ENCODE measurements at regions not wholly inside any gene's neighbourhood (a gene's known extent, or its start where the extent isn't known, plus 50 kb on each side); places are given as distances from the start of the nearest gene placed in this dataset.
"Not testable (repeated sequence)": the region's sequence is repeated elsewhere in the genome, so short reads cannot be mapped to it uniquely, and the experiment has no call there.

- no peak for DNase-seq (ENCODE audit: low spot score)
Measured at GRCh38 chrX:437661-438390, 51.1 kb upstream of the PPP2R3B start.

DNA sequence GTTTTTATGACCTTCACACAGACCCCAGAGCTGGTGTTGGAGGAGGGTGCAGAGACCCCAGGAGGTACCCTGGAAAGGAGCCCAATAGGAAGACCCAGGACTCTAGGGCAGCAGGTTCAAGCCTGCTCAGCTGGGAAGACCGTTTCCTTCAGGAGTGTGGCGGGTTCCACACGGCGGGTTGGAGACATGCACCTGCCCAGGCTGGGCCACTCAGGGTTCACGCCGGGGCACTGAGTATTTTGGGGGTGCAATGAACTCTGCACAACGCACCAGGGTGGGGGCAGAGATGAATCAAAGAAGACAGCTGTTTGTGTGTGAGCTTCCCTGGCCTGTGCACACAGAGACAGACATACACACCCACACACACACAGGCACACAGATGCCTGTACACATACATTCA is 52.5 kb upstream of the PPP2R3B start:
- DNase-seq (ENCODE audit: low spot score) = no peak

GRCh38 chrX:439719-440118 is 53.0 kb upstream of the PPP2R3B start:
- no peak for DNase-seq (ENCODE audit: low spot score)

- no peak for DNase-seq (ENCODE audit: low spot score)
Measured at GRCh38 chrX:440636-441035, 53.9 kb upstream of the PPP2R3B start.

DNA sequence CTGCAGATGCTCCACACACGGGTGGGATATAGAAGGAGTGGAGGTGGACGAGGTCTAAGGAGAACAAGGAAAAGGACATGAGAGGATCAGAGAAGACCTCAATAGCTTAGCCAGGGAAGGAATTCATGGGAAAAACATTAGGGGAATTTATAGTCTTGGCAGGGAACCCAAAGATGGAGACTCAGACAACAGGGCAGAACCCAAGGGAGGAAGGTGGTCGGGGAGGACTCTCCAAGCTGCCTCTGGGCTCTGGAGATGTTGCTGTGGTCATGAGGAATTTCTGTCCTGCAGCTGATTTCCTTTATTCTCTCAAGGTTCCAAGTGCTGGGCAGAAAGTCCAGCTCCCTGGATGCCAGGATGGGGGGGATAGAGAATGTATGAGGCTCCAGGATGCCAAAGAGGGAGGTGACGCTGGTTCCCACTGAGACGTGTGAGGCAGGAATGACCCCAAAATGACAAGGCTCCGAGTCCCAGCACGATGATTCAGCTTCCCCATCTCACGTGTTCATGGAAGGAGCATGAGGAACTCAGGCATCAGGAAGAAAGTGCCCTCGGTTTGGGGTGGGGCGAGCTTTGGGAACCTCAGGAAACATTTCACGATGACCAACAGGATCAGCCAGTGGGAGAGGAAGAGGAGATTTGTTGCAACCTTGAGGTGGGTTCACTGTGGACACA is 57.0 kb upstream of the PPP2R3B start:
- DNase-seq (ENCODE audit: low spot score) = no peak

GRCh38 chrX:444305-444704 is 57.6 kb upstream of the PPP2R3B start:
- DNase-seq (ENCODE audit: low spot score) = no peak

DNA sequence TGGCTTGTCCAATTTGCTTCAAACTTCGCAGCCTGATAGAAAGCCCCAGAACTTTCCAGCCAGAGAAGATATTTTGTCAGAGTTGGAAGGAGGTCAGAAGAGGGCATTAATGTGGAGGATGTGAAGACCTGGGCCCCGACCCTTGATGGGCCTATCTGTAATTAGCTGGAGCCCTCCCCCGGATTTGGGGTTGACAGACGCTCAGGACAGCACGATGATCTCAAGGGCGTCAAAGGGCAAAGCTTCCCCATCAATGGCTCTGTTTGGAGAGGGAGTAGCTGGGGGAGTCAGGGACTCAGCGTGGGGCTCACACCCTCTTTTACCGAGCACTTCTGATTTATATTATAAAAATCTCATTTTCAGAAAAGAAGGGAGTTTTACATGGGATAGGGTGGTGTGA is 59.0 kb upstream of the PPP2R3B start:
- no peak for DNase-seq (ENCODE audit: low spot score)

DNA sequence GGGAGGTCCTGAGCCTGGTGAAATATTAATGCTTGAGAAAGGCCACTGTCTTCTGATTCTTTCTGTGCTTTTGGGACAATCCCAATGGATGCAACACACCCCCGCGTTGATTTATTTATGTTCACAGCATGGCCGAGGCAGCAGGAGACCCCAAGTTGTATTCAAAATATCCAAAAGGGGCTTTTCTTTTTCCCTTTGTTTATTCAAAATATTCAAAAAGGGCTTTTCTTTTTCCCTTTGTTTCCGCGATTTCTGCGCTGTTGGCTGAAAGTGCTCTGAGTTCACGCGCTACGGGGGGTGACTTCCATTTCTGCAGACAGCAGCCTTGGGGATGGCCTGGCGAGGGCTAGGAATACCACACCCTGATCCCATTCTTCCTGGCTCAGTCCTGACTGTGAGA is 59.5 kb upstream of the PPP2R3B start:
- no peak for DNase-seq (ENCODE audit: low spot score)

GRCh38 chrX:447052-447451 is 60.3 kb upstream of the PPP2R3B start:
- no peak for DNase-seq (ENCODE audit: low spot score)

- not testable (repeated sequence) for DNase-seq (ENCODE audit: low spot score)
Measured at GRCh38 chrX:451750-452149, 65.0 kb upstream of the PPP2R3B start.

DNA sequence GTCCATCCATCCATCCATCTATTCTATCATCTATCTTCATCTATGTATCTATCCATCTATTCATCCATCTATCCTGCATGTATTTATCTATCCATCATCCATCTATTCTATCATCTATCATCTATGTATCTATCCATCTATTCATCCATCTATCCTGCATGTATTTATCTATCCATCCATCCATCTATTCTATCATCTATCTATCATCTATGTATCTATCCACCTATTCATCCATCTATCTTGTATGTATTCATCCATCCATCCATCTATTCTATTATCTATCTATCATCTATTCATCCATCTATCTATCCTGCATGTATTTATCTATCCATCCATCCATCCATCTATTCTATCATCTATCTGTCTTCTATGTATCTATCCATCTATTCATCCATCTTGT is 65.9 kb upstream of the PPP2R3B start:
- DNase-seq (ENCODE audit: low spot score) = no peak

DNA sequence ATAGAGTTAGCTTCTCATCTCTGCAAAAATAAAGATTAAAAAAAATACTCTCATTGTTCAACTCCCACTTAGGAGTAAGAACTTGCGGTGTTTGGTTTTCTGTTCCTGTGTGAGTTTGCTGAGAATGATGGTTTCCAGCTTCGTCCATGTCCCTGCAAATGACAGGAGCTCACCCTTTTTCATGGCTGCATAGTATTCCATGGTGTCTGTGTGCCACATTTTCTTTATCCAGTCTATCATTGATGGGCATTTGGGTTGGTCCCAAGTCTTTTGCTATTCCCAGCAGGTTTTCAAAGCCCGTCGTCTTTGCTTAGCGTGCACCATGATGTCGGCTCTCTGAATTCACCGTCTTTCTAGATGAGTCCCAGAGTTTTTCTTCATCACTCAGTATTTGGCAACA is 67.8 kb upstream of the PPP2R3B start:
- not testable (repeated sequence) for DNase-seq (ENCODE audit: low spot score)

GRCh38 chrX:455199-455598 is 68.5 kb upstream of the PPP2R3B start:
- DNase-seq (ENCODE audit: low spot score) = no peak

DNA sequence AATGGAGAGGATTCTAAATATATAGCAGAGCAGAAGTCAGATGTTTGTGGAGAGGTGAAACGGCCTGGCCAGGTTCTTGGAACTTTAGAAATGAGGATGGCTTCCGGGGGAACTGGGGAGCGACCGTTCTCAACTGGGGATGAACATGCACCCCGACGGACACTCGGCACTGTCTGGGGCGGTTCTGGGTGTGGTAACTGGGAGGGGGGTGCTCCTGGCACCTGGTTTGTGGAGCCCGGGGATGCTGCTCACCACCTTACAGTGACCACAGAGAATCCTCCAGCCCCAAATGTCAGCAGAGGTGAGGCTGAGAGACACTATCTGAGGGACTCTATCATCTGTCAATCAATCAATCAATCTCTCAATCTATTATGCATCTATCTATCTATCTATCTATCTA is 69.0 kb upstream of the PPP2R3B start:
- DNase-seq (ENCODE audit: low spot score) = no peak

GRCh38 chrX:456146-456545 is 69.4 kb upstream of the PPP2R3B start:
- no peak for DNase-seq (ENCODE audit: low spot score)

GRCh38 chrX:456551-457291 is 70.0 kb upstream of the PPP2R3B start:
- no peak for DNase-seq (ENCODE audit: low spot score)

GRCh38 chrX:457292-457679 is 70.6 kb upstream of the PPP2R3B start:
- DNase-seq (ENCODE audit: low spot score) = no peak

GRCh38 chrX:458631-459061 is 71.9 kb upstream of the PPP2R3B start:
- DNase-seq (ENCODE audit: low spot score) = no peak

- DNase-seq (ENCODE audit: low spot score) = no peak
Measured at GRCh38 chrX:459611-460010, 72.9 kb upstream of the PPP2R3B start.

DNA sequence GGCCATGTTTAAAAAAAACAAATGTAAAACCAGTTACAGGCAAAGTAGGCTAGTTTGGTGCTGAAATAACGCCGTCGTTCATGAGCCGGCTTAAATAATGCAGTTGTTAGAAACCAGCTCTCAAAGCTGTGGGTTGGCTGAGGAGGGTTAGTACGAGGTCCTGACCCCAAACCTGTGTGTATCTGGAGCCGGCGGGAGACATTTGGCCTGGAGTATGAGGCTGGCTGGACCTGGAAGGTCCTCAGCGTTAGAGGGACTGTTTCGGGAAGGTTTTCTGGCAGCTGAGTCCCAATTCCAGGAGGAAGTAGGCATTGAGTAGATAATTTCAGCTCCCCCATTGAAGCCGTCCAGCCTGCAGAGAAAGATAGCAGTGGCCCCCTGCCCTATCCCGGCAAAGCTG is 73.4 kb upstream of the PPP2R3B start:
- DNase-seq (ENCODE audit: low spot score) = no peak

DNA sequence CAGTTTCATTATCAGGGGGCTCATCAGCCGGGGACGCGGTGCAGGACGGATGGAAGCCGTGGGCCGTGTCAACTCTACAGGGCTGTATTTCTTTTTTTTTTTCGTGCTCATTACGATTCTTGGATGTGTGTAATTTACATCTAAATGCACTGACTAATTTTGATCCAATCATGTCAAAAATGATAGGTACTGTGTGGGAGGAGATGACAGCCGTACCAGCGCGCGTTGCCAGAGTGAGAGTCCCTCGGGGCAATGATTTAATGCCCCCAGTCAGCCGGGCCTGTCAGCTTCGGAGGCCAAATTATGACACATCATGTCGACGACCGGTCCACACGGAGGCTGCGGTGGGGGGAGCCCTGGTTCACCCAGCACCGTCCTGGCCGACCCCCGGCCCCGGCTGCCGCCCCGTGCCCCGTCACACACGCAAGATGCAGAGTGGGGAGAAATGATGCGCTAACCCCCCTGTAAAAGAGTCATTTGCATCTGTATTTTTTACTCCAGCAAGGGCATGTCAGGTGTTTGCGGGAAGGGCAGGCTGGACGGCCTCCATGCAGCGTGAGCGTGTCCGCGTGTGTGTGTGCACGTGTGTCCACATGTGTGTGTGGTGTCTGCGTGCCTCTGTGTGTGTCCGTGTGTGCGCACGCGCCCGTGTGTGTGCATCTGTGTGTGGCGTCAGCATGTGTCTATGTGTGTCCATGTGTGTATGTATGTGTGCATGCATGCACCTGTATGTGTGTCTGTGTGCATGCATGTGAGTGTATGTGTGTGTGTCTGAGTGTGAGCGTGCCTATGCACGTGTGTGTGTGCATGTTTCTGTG is 74.3 kb upstream of the PPP2R3B start:
- no peak for DNase-seq (ENCODE audit: low spot score)

- DNase-seq (ENCODE audit: low spot score) = no peak
Measured at GRCh38 chrX:462853-463252, 76.1 kb upstream of the PPP2R3B start.
